ENCODE measurements at regions not wholly inside any gene's neighbourhood (a gene's known extent, or its start where the extent isn't known, plus 50 kb on each side); places are given as distances from the start of the nearest gene placed in this dataset.

- no peak for TF ChIP-seq CTCF (IDR thresholded peaks at IDR 0.05)
- WGBS, 3 donors = 72 to 79% (median 78%) methylated on average over 6 of the region's 6 CpGs
- Histone ChIP-seq H3K27me3 (ENCODE audit: insufficient read depth in 3 of 3, low read length in 2 of 3) (no peaks in the 10 kb centered on the region), H3K4me1 (no peaks in the 10 kb centered on the region), H3K9me3 (no peaks in the 10 kb centered on the region), H3K4me3 (no peak overlapping the region), H3K36me3 (ENCODE audit: insufficient read depth in 1 of 2, low read depth in 1 of 2) (no peaks in the 10 kb centered on the region), H3K27ac (no peak overlapping the region)
- ATAC-seq (no peak), DNase-seq (no peak)
- intact Hi-C loops (cut with DNase I) = no loop called here
These were observed 267.4 kb downstream of the MEIS1 start for GRCh38 chr2:66702301-66702700.

GRCh38 chr2:66704786-66705185 lies 269.9 kb downstream of the MEIS1 start:
- no peaks in the 10 kb centered on the region for H3K9me3 ChIP-seq
- no peak overlapping the region for H3K27ac ChIP-seq
- no peaks in the 10 kb centered on the region for H3K27me3 ChIP-seq (ENCODE audit: insufficient read depth in 3 of 3, low read length in 2 of 3)
- no peaks in the 10 kb centered on the region for H3K36me3 ChIP-seq (ENCODE audit: insufficient read depth in 1 of 2, low read depth in 1 of 2)
- intact Hi-C loops (cut with DNase I) = no loop called here
- ATAC-seq (no peak), DNase-seq (no peak)
- no peak overlapping the region for H3K4me3 ChIP-seq
- no peak for TF ChIP-seq CTCF (IDR thresholded peaks at IDR 0.05)
- H3K4me1 ChIP-seq = no peaks in the 10 kb centered on the region

GRCh38 chr2:66714610-66715009 lies 279.7 kb downstream of the MEIS1 start:
- no peaks in the 10 kb centered on the region for H3K9me3 ChIP-seq
- TF ChIP-seq CTCF (IDR thresholded peaks at IDR 0.05) = no peak
- WGBS, 3 donors = 54 to 58% (median 56%) methylated on average over 1 of the region's 1 CpG
- no peak for DNase-seq
- H3K4me3 ChIP-seq = no peak overlapping the region
- no peaks in the 10 kb centered on the region for H3K36me3 ChIP-seq (ENCODE audit: insufficient read depth in 1 of 2, low read depth in 1 of 2)
- H3K27ac ChIP-seq = no peak overlapping the region
- H3K4me1 ChIP-seq = no peaks in the 10 kb centered on the region
- intact Hi-C loops (cut with DNase I) = no loop called here
- ATAC-seq = no peak
- no peaks in the 10 kb centered on the region for H3K27me3 ChIP-seq (ENCODE audit: insufficient read depth in 3 of 3, low read length in 2 of 3)

- H3K27me3 ChIP-seq (ENCODE audit: insufficient read depth in 3 of 3, low read length in 2 of 3) = no peaks in the 10 kb centered on the region
- H3K4me1 ChIP-seq = no peaks in the 10 kb centered on the region
- no peak for TF ChIP-seq CTCF (IDR thresholded peaks at IDR 0.05)
- intact Hi-C loops (cut with DNase I) = no loop called here
- H3K4me3 ChIP-seq = no peak overlapping the region
- ATAC-seq (no peak), DNase-seq (no peak)
- H3K9me3 ChIP-seq = no peaks in the 10 kb centered on the region
- 72 to 83% (median 72%) methylated on average over 5 of the region's 5 CpGs for WGBS, 3 donors
- no peaks in the 10 kb centered on the region for H3K36me3 ChIP-seq (ENCODE audit: insufficient read depth in 1 of 2, low read depth in 1 of 2)
- H3K27ac ChIP-seq = no peak overlapping the region
These were observed 282.4 kb downstream of the MEIS1 start for GRCh38 chr2:66717218-66717905.

GRCh38 chr2:66717973-66718372 lies 283.0 kb downstream of the MEIS1 start:
- no peaks in the 10 kb centered on the region for H3K27me3 ChIP-seq (ENCODE audit: insufficient read depth in 3 of 3, low read length in 2 of 3)
- no peaks in the 10 kb centered on the region for H3K9me3 ChIP-seq
- no peak for TF ChIP-seq CTCF (IDR thresholded peaks at IDR 0.05)
- ATAC-seq (no peak), DNase-seq (no peak)
- H3K27ac ChIP-seq = no peak overlapping the region
- H3K4me3 ChIP-seq = no peak overlapping the region
- no peaks in the 10 kb centered on the region for H3K4me1 ChIP-seq
- 64 to 73% (median 71%) methylated on average over 4 of the region's 4 CpGs for WGBS, 3 donors
- H3K36me3 ChIP-seq (ENCODE audit: insufficient read depth in 1 of 2, low read depth in 1 of 2) = no peaks in the 10 kb centered on the region
- intact Hi-C loops (cut with DNase I) = no loop called here

Measured in psoas muscle (tissue), 7 donors.